ENCODE measurements at regions not wholly inside any gene's neighbourhood (a gene's known extent, or its start where the extent isn't known, plus 50 kb on each side); places are given as distances from the start of the nearest gene placed in this dataset.

GRCh38 chr11:69393865-69394233, 87.6 kb upstream of the LINC01488 start:
- TF ChIP-seq CTCF (IDR thresholded peaks at IDR 0.05) (no peak), EP300 (IDR thresholded peaks at IDR 0.05) (no peak)

Measured in esophagus muscularis mucosa (tissue), 3 donors.